Endodermal cell (in vitro differentiated cells): ENCODE measurements at regions not wholly inside any gene's neighbourhood (a gene's known extent, or its start where the extent isn't known, plus 50 kb on each side); places are given as distances from the start of the nearest gene placed in this dataset.

Experiments
- DNase-seq: peaks from one replicate; pipeline ENCODE4 v3.0.0-alpha.2; 2017
- H3K27ac ChIP-seq: 2 replicates; pipeline ENCODE4 v1.5.1; 2013; ENCODE audit warnings: mild to moderate bottlenecking, low read depth, low read length, moderate library complexity
- H3K27me3 ChIP-seq: 2 replicates; pipeline ENCODE4 v1.6.1; 2013; ENCODE audit warnings: mild to moderate bottlenecking, low read length, moderate library complexity; ENCODE audit not compliant: insufficient read depth, control insufficient read depth, poor library complexity, severe bottlenecking
- H3K36me3 ChIP-seq: 2 replicates; pipeline ENCODE4 v1.7.0; 2013; ENCODE audit warnings: mild to moderate bottlenecking, low read length, moderate library complexity; ENCODE audit not compliant: control insufficient read depth, insufficient read depth
- H3K4me1 ChIP-seq: one replicate; pipeline ENCODE4 v1.7.0; 2013; ENCODE audit warnings: low read length; ENCODE audit not compliant: control insufficient read depth, insufficient read depth
- H3K4me3 ChIP-seq: 2 replicates; pipeline ENCODE4 v1.5.1; 2013; ENCODE audit warnings: mild to moderate bottlenecking, low read length, moderate library complexity
- H3K9ac ChIP-seq: 2 replicates; pipeline ENCODE4 v1.6.1; 2013; ENCODE audit warnings: mild to moderate bottlenecking, low read length, moderate library complexity; ENCODE audit not compliant: poor library complexity, severe bottlenecking; ENCODE audit errors: extremely low read depth
- H3K9me3 ChIP-seq: 2 replicates; pipeline ENCODE4 v1.6.1; 2013; ENCODE audit warnings: mild to moderate bottlenecking, low read length, moderate library complexity; ENCODE audit not compliant: control insufficient read depth
- H3K27ac Mint-ChIP-seq: 2 replicates; pipeline ENCODE4 v1.8.0; 2020; ENCODE audit warnings: mixed read lengths
- H3K27me3 Mint-ChIP-seq: 2 replicates; pipeline ENCODE4 v1.8.0; 2021; ENCODE audit warnings: mild to moderate bottlenecking, mixed read lengths; ENCODE audit not compliant: insufficient read depth
- H3K36me3 Mint-ChIP-seq: 2 replicates; pipeline ENCODE4 v1.8.0; 2020; ENCODE audit warnings: low read depth, mixed read lengths
- H3K4me1 Mint-ChIP-seq: 2 replicates; pipeline ENCODE4 v1.8.0; 2020; ENCODE audit warnings: mixed read lengths
- H3K4me3 Mint-ChIP-seq: 2 replicates; pipeline ENCODE4 v1.8.0; 2020; ENCODE audit warnings: mild to moderate bottlenecking, moderate library complexity, mixed read lengths
- H3K9me3 Mint-ChIP-seq: 2 replicates; pipeline ENCODE4 v1.8.0; 2020; ENCODE audit warnings: mild to moderate bottlenecking, mixed read lengths
- WGBS, 2 experiments: methylation state at CpG; one replicate each; pipeline versions ENCODE4 v1.1.5 to v1.1.7; 2013; ENCODE audit warnings: missing lambda C conversion rate in 2 of 2, mixed read lengths in 1 of 2; ENCODE audit not compliant: insufficient coverage in 1 of 2, insufficient read length in 1 of 2; 5-methylcytosine and 5-hydroxymethylcytosine counted together
- TF ChIP-seq, protein P1 (sequence below): fragments of 200-600 bp; sonication (generic); conservative IDR thresholded peaks from 2 replicates; pipeline ENCODE4 v1.5.0; 2021; ENCODE audit warnings: antibody characterized with exemption, mild to moderate bottlenecking

DNA sequence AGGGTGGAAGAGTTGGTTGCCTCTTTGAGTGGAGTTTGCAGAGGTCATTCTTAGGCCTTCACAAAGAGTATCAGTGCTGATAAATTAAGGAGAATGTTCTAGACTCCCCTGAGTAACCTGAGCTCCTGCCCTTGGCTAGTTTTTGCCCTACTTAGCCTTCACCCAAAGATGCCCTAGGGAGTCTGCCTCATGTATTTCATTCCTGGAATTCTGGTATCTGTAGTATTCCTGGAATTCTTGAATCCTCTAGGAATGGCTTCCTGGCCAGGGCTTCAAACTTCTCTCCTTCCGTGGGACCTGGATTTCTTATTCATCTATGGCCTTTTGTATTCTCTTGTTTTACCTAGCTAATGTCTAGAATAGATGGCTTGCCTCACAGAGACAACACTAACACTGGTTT lies 701.1 kb downstream of the NOVA1 start:
- H3K27me3 ChIP-seq = no peaks in the 10 kb centered on the region
- TF ChIP-seq, protein P1, sequence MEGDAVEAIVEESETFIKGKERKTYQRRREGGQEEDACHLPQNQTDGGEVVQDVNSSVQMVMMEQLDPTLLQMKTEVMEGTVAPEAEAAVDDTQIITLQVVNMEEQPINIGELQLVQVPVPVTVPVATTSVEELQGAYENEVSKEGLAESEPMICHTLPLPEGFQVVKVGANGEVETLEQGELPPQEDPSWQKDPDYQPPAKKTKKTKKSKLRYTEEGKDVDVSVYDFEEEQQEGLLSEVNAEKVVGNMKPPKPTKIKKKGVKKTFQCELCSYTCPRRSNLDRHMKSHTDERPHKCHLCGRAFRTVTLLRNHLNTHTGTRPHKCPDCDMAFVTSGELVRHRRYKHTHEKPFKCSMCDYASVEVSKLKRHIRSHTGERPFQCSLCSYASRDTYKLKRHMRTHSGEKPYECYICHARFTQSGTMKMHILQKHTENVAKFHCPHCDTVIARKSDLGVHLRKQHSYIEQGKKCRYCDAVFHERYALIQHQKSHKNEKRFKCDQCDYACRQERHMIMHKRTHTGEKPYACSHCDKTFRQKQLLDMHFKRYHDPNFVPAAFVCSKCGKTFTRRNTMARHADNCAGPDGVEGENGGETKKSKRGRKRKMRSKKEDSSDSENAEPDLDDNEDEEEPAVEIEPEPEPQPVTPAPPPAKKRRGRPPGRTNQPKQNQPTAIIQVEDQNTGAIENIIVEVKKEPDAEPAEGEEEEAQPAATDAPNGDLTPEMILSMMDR = no peak
- H3K4me1 ChIP-seq = peaks cover 2% of the 10 kb centered on the region
- no peaks in the 10 kb centered on the region for H3K9me3 ChIP-seq
- peaks cover 7% of the 10 kb centered on the region for H3K4me1 Mint-ChIP-seq
- 60 to 72% methylated on average over 1 of the region's 1 CpG for WGBS, 2 experiments
- H3K27ac ChIP-seq = no peak overlapping the region
- no peaks in the 10 kb centered on the region for H3K36me3 Mint-ChIP-seq
- no peak overlapping the region for H3K4me3 ChIP-seq
- H3K9ac ChIP-seq = no peak overlapping the region
- no peaks in the 10 kb centered on the region for H3K9me3 Mint-ChIP-seq
- H3K36me3 ChIP-seq = no peaks in the 10 kb centered on the region
- H3K27ac Mint-ChIP-seq = no peak overlapping the region
- H3K27me3 Mint-ChIP-seq = no peaks in the 10 kb centered on the region
- no peak overlapping the region for H3K4me3 Mint-ChIP-seq
- DNase-seq = peak; percentile 45

GRCh38 chr14:25895740-25896139 lies 702.1 kb downstream of the NOVA1 start:
- Histone ChIP-seq H3K4me1 (peaks cover 2% of the 10 kb centered on the region), H3K27me3 (no peaks in the 10 kb centered on the region), H3K36me3 (no peaks in the 10 kb centered on the region), H3K4me3 (no peak overlapping the region), H3K27ac (no peak overlapping the region), H3K9me3 (no peaks in the 10 kb centered on the region), H3K9ac (no peak overlapping the region)
- 89 to 94% methylated on average over 1 to 3 of the region's 3 CpGs for WGBS, 2 experiments
- no peaks in the 10 kb centered on the region for H3K9me3 Mint-ChIP-seq
- H3K4me1 Mint-ChIP-seq = peaks cover 7% of the 10 kb centered on the region
- no peak overlapping the region for H3K27ac Mint-ChIP-seq
- no peak overlapping the region for H3K4me3 Mint-ChIP-seq
- DNase-seq = no peak
- TF ChIP-seq, protein P1 = no peak
- no peaks in the 10 kb centered on the region for H3K27me3 Mint-ChIP-seq
- no peaks in the 10 kb centered on the region for H3K36me3 Mint-ChIP-seq

DNA sequence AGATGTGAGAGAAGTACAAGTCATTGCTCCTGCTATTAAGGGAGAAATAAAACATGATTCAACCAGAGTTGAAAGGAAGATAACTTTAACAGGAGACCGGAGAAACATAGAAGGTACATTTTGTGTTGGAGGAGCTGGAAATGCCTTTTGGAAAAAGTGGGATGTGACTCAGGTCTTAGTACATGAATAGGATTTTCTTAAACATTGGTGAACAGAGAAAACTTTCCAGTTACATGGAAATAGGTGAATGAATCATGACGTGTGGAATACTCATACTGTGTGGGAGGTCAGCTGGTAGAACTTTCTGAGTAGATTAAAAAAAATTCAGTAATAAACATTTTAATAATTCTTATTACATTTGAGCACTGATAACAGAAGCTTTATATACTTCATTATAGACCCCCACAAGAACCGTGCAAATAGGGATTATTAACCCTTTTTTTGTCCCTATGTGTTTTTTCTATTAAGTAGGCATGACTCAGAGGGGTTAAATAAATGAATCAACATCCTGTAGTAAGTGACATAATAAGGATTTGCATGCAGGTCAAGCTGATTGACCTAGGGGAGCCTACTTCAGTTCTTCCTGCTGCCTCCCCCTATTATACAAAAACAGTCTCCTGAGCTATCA lies 710.5 kb downstream of the NOVA1 start:
- Mint-ChIP-seq H3K27me3 (no peaks in the 10 kb centered on the region), H3K4me3 (no peak overlapping the region), H3K9me3 (no peaks in the 10 kb centered on the region), H3K27ac (no peak overlapping the region), H3K36me3 (no peaks in the 10 kb centered on the region), H3K4me1 (peaks cover 2% of the 10 kb centered on the region)
- TF ChIP-seq, protein P1 = no peak
- Histone ChIP-seq H3K27me3 (no peaks in the 10 kb centered on the region), H3K9ac (no peak overlapping the region), H3K4me3 (no peak overlapping the region), H3K4me1 (no peaks in the 10 kb centered on the region), H3K9me3 (no peaks in the 10 kb centered on the region), H3K36me3 (no peaks in the 10 kb centered on the region), H3K27ac (no peak overlapping the region)
- DNase-seq = no peak
- WGBS, 2 experiments = 75 to 100% methylated on average over 1 to 2 of the region's 3 CpGs
